ENCODE measurements at regions not wholly inside any gene's neighbourhood (a gene's known extent, or its start where the extent isn't known, plus 50 kb on each side); places are given as distances from the start of the nearest gene placed in this dataset.
A peak's percentile ranks its signal among the peaks of the same experiment; 100 is the strongest.

DNA sequence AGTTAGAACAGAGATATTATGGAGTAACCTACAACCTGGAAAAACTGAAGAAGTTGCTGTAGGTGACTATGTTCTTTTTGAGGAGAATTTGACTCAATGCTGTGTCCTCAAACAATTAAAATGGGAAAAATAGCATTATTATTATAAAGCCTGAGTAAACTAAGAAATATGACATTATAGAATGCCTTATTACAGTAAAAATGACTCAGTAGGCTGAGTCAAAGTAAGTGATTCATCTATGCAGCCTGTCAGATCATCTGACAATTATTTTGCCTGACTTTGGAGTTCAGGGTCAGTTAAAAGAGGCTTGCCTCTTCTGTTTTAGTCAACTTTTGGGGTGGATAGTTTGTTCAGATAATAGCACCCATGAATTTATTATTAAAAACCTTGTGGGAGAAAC, 150.8 kb upstream of the PTGFR start:
- no peaks in the 10 kb centered on the region for H3K36me3 ChIP-seq
- TF ChIP-seq POLR2A (IDR thresholded peaks at IDR 0.05) = no peak
- TF ChIP-seq, protein P1, sequence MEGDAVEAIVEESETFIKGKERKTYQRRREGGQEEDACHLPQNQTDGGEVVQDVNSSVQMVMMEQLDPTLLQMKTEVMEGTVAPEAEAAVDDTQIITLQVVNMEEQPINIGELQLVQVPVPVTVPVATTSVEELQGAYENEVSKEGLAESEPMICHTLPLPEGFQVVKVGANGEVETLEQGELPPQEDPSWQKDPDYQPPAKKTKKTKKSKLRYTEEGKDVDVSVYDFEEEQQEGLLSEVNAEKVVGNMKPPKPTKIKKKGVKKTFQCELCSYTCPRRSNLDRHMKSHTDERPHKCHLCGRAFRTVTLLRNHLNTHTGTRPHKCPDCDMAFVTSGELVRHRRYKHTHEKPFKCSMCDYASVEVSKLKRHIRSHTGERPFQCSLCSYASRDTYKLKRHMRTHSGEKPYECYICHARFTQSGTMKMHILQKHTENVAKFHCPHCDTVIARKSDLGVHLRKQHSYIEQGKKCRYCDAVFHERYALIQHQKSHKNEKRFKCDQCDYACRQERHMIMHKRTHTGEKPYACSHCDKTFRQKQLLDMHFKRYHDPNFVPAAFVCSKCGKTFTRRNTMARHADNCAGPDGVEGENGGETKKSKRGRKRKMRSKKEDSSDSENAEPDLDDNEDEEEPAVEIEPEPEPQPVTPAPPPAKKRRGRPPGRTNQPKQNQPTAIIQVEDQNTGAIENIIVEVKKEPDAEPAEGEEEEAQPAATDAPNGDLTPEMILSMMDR (IDR thresholded peaks at IDR 0.05) = no peak
- no peak for DNase-seq
- H3K27ac ChIP-seq = peak overlapping the region in 1 of 12 donors; percentile 37
- peak in 1 of 4 donors; percentile 34 for ATAC-seq
- H3K27me3 ChIP-seq = no peaks in the 10 kb centered on the region
- peaks cover 0 to 3% (median 0%) of the 10 kb centered on the region in 12 donors for H3K9me3 ChIP-seq
- intact Hi-C loops (cut with DNase I) = loop anchor here in 1 of 10 donors (10.0 kb wide), 1 partner anchor 65 kb away; no protein-coding TSS in a partner anchor
- H3K4me3 ChIP-seq = no peak overlapping the region
- H3K4me1 ChIP-seq = no peaks in the 10 kb centered on the region

DNA sequence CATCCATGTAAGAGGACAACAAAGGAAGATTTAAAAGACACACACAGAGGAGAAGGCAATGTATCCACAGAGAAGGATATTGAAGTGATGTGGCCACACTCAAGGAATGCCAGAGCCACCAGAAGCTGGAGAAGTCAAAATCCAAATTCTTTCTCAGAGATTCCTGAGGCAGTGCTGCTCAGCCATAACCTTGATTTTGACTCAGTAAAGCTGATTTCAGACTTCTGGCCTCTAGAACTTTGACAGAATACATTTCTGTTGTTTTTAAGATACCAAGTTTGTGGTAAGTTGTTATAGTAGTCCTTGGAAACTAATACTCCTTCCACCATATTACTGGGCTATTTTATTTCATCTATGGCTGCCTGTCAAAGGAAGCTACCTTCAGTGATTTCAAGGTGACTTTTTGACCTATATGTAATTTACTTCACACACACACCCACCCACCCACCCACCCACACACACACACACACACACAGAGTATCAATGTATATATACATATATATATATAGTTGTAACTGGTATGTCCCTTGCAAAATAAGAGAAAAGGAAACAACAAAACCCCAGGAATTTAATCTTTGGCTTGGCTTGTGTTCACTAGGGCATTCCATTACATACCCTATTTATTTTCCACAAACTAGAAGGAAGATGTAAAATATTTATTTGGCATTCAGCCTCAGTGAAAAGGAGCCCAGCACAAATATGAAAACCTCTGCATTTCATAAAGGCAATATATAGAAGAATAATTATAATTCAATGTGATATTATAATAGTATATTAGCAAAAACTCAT, 142.1 kb upstream of the PTGFR start:
- no peaks in the 10 kb centered on the region for H3K36me3 ChIP-seq
- intact Hi-C loops (cut with DNase I) = loop anchor here in 1 of 10 donors (10.0 kb wide), 1 partner anchor 56 kb away; no protein-coding TSS in a partner anchor

DNA sequence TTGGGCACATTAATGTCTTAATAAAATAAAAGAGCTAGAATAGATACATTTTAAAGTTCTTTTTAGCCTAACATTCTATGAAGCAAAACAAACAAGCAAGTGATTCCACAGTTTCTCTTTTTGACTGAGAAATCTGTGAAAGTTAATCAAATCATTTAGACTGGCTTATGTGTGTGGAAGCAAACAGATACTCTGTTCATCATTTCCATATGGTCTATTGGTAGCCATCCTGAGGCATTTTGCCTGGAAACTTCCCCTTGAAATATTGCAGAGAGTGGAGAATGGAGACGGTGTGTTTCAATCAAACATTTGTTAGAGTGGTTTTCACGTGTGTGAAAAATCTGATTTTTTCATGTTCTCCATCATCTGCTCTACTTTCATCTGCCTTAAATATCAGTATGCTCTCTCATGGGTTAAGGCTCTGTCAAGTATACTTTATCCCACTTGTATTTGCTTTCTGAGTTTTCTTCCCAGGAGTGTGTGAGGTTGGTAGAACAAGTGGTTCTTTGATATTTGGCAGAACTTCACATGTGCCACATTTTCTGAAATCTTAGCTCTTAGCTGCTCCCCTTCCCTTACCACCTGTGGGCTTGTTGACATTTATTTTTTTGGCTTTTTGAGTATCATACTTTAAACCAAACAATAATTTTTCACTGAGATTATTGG, 139.1 kb upstream of the PTGFR start:
- intact Hi-C loops (cut with DNase I) = no loop called here
- TF ChIP-seq POLR2A (IDR thresholded peaks at IDR 0.05) = no peak
- TF ChIP-seq, protein P1 (IDR thresholded peaks at IDR 0.05) = no peak
- DNase-seq (no peak), ATAC-seq (no peak)
- H3K27me3 ChIP-seq = no peaks in the 10 kb centered on the region
- 77 to 82% (median 80%) methylated on average over 2 of the region's 2 CpGs for WGBS, 4 donors
- peaks cover 0 to 4% (median 0%) of the 10 kb centered on the region in 12 donors for H3K9me3 ChIP-seq
- no peaks in the 10 kb centered on the region for H3K4me1 ChIP-seq
- no peaks in the 10 kb centered on the region for H3K36me3 ChIP-seq
- H3K27ac ChIP-seq = no peak overlapping the region
- no peak overlapping the region for H3K4me3 ChIP-seq

More for the DNA sequence above, 142.1 kb upstream of the PTGFR start:
- H3K4me1 ChIP-seq = no peaks in the 10 kb centered on the region
- H3K27ac ChIP-seq = no peak overlapping the region
- no peak for DNase-seq
- peaks cover 0 to 4% (median 0%) of the 10 kb centered on the region in 12 donors for H3K9me3 ChIP-seq
- no peak for ATAC-seq
- TF ChIP-seq, protein P1 (IDR thresholded peaks at IDR 0.05) = no peak
- TF ChIP-seq POLR2A (IDR thresholded peaks at IDR 0.05) = no peak
- no peaks in the 10 kb centered on the region for H3K27me3 ChIP-seq
- no peak overlapping the region for H3K4me3 ChIP-seq

DNA sequence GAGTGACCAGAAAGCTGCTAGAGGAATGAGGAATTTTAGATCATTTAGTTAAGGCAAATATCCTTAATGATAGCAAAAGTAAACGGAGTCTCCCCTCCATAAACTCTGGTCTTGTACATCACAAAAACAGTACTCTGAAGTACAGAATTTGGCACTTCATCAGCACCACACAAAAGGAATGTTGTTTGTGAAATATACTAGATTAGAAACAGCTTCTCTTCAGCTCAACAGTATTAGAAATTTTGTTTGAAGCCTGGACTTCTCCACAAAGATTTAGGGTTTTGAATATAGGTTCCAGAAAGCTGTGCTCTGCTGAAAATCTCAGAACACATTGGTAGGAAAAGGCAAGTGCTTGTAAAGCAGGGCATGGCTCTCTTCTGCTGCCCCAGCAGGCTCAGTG, 135.1 kb upstream of the PTGFR start:
- WGBS, 4 donors = 50 to 76% (median 70%) methylated on average over 1 of the region's 1 CpG
- ATAC-seq (no peak), DNase-seq (no peak)
- TF ChIP-seq POLR2A (IDR thresholded peaks at IDR 0.05) = no peak
- TF ChIP-seq, protein P1 (IDR thresholded peaks at IDR 0.05) = no peak
- intact Hi-C loops (cut with DNase I) = no loop called here
- Histone ChIP-seq H3K27me3 (no peaks in the 10 kb centered on the region), H3K27ac (no peak overlapping the region), H3K4me3 (no peak overlapping the region), H3K4me1 (no peaks in the 10 kb centered on the region), H3K9me3 (peaks cover 0 to 3% (median 0%) of the 10 kb centered on the region in 12 donors), H3K36me3 (no peaks in the 10 kb centered on the region)

Measured in heart left ventricle (tissue), 16 donors.